ENCODE measurements at regions not wholly inside any gene's neighbourhood (a gene's known extent, or its start where the extent isn't known, plus 50 kb on each side); places are given as distances from the start of the nearest gene placed in this dataset.

DNA sequence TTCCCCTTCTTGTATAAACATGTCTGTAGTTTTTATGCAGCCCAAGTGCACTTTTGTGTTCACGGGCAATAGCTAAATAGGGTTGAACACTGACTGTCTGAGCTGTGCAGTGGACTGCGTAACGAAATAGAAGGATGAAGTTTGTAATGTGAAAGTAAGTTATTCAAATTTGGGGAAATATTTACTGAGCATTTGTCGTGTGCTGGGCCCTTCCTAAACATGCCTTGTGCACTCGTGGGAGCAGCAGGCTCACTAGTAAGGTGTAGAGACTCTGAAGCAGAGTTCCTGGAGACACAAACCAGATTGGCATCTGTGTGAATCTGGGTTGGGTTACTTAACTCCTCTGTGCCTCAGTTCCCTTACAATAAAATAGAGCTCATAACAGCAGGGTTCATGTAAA is 51.7 kb upstream of the C1QTNF7 start:
- no peak for DNase-seq
- ATAC-seq = no peak

DNA sequence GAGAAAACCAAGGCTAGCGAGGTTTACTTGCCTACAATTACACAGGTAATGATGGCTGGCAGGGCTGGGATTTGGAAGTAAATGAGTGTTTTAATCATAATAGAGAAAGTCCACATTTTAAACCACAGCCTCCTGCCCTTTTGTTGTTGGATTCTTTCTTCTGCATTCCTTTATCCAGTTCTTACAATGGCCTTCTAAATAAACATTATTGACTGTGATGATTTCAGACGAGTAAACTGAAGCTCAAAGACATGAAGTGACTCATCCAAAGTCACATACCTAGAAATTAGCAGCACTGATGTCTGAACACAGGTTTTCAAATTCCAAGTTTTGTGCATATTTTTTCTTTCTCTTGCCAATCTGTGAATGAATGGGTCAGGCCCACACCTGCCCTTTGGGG is 51.2 kb upstream of the C1QTNF7 start:
- no peak for ATAC-seq

More for the DNA sequence above, 51.2 kb upstream of the C1QTNF7 start:
- no peak for DNase-seq

Measured in stimulated activated naive CD8-positive, alpha-beta T cell treated with anti-CD3 and anti-CD28 coated beads, Interleukin-15, Interleukin-2, amounts not matched to agents 100 U/mL and 50 U/mL, for 24 hours (primary cell).